Muscle layer of colon (tissue), 2 donors: ENCODE measurements at regions not wholly inside any gene's neighbourhood (a gene's known extent, or its start where the extent isn't known, plus 50 kb on each side); places are given as distances from the start of the nearest gene placed in this dataset.

Experiments
- H3K27ac ChIP-seq: one replicate; pipeline ENCODE4 v1.7.0; 2013; ENCODE audit warnings: low read depth, mild to moderate bottlenecking, low read length, moderate library complexity
- H3K27me3 ChIP-seq, 2 donors: one replicate each; pipeline ENCODE4 v1.7.0; 2013; ENCODE audit warnings: low read length in 2 of 2, mild to moderate bottlenecking in 2 of 2; ENCODE audit not compliant: insufficient read depth in 2 of 2, control insufficient read depth in 1 of 2
- H3K36me3 ChIP-seq: one replicate; pipeline ENCODE4 v1.7.0; 2013; ENCODE audit warnings: mild to moderate bottlenecking, low read length; ENCODE audit not compliant: insufficient read depth
- H3K4me1 ChIP-seq: one replicate; pipeline ENCODE4 v1.7.0; 2013; ENCODE audit warnings: mild to moderate bottlenecking, low read length; ENCODE audit not compliant: insufficient read depth
- H3K4me3 ChIP-seq, 2 donors: one replicate each; pipeline ENCODE4 v1.7.0; 2013; ENCODE audit warnings: low read length in 2 of 2, low read depth in 1 of 2, mild to moderate bottlenecking in 1 of 2, moderate library complexity in 1 of 2
- H3K9ac ChIP-seq: one replicate; pipeline ENCODE4 v1.7.0; 2013; ENCODE audit warnings: low read length
- H3K9me3 ChIP-seq: one replicate; pipeline ENCODE4 v1.7.0; 2013; ENCODE audit warnings: mild to moderate bottlenecking, low read length
- donor health status: abdominal sarcoma.
- donor health status: Adenocarcinoma of cecum.

DNA sequence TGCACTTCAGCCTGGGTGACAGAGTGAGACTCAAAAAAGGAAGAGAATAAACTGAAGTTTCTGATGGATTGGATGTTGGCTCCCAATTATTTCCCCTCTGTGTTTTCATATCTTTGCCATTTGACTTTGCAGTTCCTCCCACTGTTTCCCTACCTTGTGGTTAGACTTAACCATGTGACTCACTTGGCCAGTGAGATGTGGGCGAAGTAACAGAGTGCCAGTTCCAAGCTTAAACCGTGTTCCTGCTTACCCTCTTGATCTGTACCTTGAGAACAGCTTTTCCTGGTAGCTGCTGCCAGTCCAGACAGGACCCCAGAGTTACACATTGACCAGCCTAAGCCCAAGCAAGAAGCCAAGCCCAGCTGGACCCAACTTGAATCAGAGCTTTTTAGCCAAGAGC lies 323.4 kb downstream of the LTN1 start:
- Histone ChIP-seq H3K9ac (no peak overlapping the region), H3K27me3 (no peaks in the 10 kb centered on the region), H3K4me3 (no peak overlapping the region), H3K27ac (no peak overlapping the region), H3K9me3 (no peaks in the 10 kb centered on the region), H3K4me1 (peaks cover 8% of the 10 kb centered on the region), H3K36me3 (no peaks in the 10 kb centered on the region)

DNA sequence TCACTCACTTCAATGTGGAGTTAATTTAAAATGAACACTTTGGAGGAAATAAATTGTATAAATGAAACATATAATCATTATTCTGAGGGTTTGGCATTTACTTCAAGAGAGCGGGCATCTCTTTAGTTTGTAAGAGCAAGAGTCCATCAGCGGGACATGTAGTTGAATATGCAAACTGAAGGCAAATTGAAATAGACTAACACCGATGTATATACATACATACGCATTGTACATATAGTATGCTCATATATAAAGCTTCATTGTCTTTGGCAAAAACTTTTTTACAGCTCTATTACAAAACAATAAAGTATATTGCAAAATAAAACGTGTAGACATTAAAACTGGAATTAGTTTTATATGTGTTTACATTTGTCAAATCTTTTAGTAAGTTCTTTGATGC lies 328.9 kb downstream of the LTN1 start:
- H3K9ac ChIP-seq = no peak overlapping the region
- no peaks in the 10 kb centered on the region for H3K9me3 ChIP-seq
- H3K36me3 ChIP-seq = no peaks in the 10 kb centered on the region
- H3K4me3 ChIP-seq = no peak overlapping the region
- H3K27me3 ChIP-seq = no peaks in the 10 kb centered on the region
- no peaks in the 10 kb centered on the region for H3K4me1 ChIP-seq
- no peak overlapping the region for H3K27ac ChIP-seq

DNA sequence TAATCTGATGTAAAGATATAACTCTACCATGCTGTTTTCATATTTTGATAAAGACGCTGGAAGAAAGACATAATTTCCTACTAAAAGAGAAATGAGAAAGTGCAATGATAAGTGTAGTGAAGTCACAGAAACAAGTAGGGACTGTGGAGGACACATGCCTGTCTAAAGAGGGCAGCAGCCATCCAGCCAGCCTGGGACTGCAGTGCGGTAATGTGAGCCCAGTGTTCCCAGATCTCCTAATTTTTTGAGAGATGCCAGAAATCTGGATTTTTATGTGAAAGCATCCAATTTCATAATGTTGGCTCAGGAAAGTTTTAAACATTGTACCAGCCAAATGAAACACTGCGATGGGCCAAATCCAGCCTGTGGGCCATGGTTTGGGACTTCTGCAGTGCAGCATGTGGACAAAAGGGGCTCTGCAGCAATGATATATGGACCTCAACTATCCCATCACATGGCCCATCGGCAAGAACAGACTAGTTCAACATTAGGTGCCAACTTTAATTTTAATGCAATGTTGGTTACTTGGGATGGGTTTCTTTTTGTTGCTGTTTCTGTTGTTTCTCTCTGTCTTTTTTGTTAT lies 329.5 kb downstream of the LTN1 start:
- Histone ChIP-seq H3K27me3 (no peaks in the 10 kb centered on the region), H3K4me1 (no peaks in the 10 kb centered on the region), H3K4me3 (no peak overlapping the region), H3K27ac (no peak overlapping the region), H3K9me3 (no peaks in the 10 kb centered on the region), H3K9ac (no peak overlapping the region), H3K36me3 (no peaks in the 10 kb centered on the region)

DNA sequence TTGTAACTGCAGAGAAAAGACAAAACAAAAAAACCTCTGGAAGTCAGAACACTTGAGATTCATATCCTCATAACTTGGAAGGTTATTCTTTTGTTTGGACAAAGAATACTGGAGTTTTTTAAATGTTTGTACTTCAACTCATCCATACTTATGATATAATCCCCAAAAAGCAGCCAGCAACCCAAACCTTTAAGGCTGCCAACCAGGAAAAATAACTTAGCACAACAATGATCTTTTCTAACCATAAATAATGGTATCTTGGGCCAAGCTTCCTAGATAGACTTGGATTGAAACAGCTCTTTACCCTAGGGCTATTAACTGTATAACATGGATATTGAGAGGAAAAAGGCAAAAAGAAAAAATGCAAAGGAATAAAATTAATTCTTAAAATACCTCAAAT lies 335.1 kb downstream of the LTN1 start:
- no peaks in the 10 kb centered on the region for H3K27me3 ChIP-seq
- no peak overlapping the region for H3K27ac ChIP-seq
- no peaks in the 10 kb centered on the region for H3K36me3 ChIP-seq
- no peak overlapping the region for H3K4me3 ChIP-seq
- H3K9me3 ChIP-seq = no peaks in the 10 kb centered on the region
- H3K9ac ChIP-seq = no peak overlapping the region
- H3K4me1 ChIP-seq = no peaks in the 10 kb centered on the region

DNA sequence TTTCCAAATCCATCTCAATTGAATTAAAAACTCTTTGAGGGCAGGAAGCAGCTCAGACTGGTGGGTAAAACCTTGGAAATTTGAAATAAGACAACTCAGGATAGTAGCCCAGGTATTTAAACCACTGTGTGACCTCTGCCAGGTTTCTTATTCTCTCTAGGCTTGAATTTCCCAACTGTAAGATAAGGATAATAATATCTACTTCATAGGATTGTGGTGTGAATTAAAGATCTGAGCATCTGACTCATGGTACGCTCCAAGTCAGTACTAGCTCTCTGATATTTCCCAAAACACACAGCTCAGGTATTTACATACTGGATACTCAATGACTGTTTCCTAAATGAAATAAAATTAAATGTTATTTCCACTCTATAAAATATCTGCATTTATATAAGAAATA lies 337.2 kb downstream of the LTN1 start:
- Histone ChIP-seq H3K27ac (no peak overlapping the region), H3K4me1 (no peaks in the 10 kb centered on the region), H3K4me3 (no peak overlapping the region), H3K9ac (no peak overlapping the region), H3K9me3 (no peaks in the 10 kb centered on the region), H3K27me3 (no peaks in the 10 kb centered on the region), H3K36me3 (no peaks in the 10 kb centered on the region)

DNA sequence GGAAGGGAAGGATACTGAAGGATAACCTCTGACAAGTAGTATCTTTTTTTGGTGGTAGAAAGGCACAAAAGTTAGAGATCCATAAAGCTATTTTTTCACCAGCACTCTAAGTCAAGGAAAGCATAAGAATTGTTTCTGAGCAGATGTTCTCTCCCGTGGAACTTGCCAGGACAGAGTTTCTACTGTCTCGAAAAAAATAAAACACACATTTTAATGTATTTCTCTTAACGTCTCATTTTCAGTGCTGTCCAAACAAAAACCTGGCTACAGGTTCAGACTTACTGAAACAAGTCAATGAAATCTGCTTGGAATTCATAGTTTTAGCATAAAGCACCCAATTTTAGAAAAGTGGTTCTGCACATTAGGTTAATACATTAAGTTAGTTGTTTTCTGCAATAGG lies 338.3 kb downstream of the LTN1 start:
- Histone ChIP-seq H3K4me1 (no peaks in the 10 kb centered on the region), H3K9ac (no peak overlapping the region), H3K27ac (no peak overlapping the region), H3K4me3 (no peak overlapping the region), H3K27me3 (no peaks in the 10 kb centered on the region), H3K9me3 (no peaks in the 10 kb centered on the region), H3K36me3 (no peaks in the 10 kb centered on the region)

DNA sequence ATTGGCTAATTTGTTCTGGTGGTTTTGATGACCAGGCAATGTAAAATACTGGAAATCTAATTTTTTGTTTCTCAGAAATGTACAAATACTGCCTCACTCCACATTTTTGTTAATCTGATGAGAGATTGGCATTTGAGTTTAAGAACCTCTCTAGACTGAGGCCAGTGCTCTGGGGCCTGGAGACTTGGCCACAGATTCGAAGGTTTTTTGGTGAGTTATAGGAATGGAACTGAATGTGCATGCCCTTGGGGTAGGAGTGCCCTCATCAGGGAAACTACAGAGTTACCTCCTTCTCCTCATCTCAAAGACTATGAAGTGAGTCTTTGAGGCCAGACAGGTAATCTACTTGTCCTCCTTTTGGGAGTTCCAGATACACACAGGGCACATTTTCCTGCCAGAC lies 347.9 kb downstream of the LTN1 start:
- no peak overlapping the region for H3K27ac ChIP-seq
- H3K4me3 ChIP-seq = no peak overlapping the region
- H3K27me3 ChIP-seq = no peaks in the 10 kb centered on the region
- no peaks in the 10 kb centered on the region for H3K4me1 ChIP-seq
- no peaks in the 10 kb centered on the region for H3K36me3 ChIP-seq
- H3K9ac ChIP-seq = no peak overlapping the region
- no peaks in the 10 kb centered on the region for H3K9me3 ChIP-seq

DNA sequence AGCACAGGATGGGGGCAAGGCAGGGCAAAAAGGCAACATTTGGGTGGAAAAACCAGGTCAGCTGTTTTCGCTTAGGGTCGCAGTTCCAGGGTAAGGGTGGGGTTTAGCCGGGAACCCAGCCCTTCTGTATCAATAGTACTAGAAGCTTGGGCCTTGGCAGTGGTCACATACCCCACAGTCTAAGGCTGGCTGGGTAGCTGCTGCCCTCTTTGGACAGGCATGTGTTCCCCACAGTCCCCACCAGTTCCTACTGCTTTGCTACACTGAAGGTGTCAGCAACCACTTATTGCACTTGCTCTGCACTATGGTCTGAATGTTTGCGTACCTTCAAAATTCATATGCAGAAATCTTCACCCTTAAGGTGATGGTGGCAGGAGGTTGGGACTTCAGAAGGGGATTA lies 349.8 kb downstream of the LTN1 start:
- no peaks in the 10 kb centered on the region for H3K27me3 ChIP-seq
- H3K36me3 ChIP-seq = no peaks in the 10 kb centered on the region
- H3K4me1 ChIP-seq = no peaks in the 10 kb centered on the region

DNA sequence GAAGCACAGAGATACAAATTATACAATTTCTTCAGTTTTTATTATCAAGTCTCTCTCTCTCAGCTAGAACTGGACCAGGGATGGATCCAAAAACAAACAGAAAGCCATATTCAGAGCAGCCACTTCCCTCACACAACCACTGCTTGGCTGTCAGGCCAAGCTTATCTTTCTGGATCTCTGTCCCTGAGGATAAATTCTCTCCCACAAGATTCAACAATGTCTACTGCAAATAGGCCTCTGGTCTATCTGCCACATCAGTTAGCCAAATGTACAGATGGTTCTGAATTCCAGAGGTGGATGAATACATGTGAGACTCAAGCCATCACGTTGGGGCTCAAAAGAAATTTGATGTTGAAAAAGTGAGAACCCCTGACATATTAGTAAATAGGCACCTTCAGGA lies 350.9 kb downstream of the LTN1 start:
- H3K36me3 ChIP-seq = no peaks in the 10 kb centered on the region
- H3K4me1 ChIP-seq = no peaks in the 10 kb centered on the region
- H3K9me3 ChIP-seq = no peaks in the 10 kb centered on the region
- no peak overlapping the region for H3K9ac ChIP-seq
- no peak overlapping the region for H3K27ac ChIP-seq
- H3K4me3 ChIP-seq = no peak overlapping the region
- no peaks in the 10 kb centered on the region for H3K27me3 ChIP-seq

More for the DNA sequence above, 349.8 kb downstream of the LTN1 start:
- Histone ChIP-seq H3K4me3 (no peak overlapping the region), H3K9ac (no peak overlapping the region), H3K27ac (no peak overlapping the region), H3K9me3 (no peaks in the 10 kb centered on the region)

DNA sequence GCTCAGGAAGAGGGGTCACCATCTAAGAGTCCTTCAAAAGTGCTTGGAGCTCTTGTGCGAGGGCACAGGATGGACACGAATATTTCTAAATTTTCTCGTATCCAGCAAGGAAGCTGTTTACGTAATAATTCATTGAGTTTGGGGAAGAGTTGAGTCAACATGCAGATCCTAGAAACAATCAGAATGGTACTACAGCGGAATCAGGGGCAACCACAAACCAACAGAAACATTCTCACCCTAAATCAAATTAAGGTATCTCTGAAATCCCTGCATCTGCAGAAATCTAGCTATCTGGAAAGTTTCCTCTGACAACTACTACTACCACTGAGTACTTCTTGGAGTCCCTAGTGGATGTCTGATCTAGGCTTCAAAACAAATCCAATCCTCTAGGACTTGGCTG lies 352.4 kb downstream of the LTN1 start:
- Histone ChIP-seq H3K27ac (no peak overlapping the region), H3K4me1 (no peaks in the 10 kb centered on the region), H3K9me3 (no peaks in the 10 kb centered on the region), H3K27me3 (no peaks in the 10 kb centered on the region), H3K36me3 (no peaks in the 10 kb centered on the region), H3K9ac (no peak overlapping the region), H3K4me3 (no peak overlapping the region)

DNA sequence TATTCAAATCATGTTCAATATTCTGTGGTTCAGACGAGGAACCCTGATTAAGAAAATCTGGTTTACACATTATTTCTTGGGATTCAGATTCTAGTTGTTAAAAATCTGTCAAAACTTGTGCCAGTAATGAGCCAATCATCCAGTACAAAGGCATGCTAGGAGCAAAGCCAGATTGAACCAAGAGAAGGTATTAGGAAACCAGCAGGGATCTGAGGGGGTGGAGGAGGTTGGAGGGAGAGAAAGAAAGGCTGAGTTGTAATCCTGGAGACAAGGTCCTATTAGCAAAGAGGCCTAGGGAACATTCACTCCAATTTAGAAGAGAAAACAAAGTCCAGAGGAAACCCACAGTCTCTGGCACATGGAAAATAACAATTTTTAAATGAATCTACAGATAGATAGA lies 352.9 kb downstream of the LTN1 start:
- Histone ChIP-seq H3K27ac (no peak overlapping the region), H3K36me3 (no peaks in the 10 kb centered on the region), H3K4me3 (no peak overlapping the region)

DNA sequence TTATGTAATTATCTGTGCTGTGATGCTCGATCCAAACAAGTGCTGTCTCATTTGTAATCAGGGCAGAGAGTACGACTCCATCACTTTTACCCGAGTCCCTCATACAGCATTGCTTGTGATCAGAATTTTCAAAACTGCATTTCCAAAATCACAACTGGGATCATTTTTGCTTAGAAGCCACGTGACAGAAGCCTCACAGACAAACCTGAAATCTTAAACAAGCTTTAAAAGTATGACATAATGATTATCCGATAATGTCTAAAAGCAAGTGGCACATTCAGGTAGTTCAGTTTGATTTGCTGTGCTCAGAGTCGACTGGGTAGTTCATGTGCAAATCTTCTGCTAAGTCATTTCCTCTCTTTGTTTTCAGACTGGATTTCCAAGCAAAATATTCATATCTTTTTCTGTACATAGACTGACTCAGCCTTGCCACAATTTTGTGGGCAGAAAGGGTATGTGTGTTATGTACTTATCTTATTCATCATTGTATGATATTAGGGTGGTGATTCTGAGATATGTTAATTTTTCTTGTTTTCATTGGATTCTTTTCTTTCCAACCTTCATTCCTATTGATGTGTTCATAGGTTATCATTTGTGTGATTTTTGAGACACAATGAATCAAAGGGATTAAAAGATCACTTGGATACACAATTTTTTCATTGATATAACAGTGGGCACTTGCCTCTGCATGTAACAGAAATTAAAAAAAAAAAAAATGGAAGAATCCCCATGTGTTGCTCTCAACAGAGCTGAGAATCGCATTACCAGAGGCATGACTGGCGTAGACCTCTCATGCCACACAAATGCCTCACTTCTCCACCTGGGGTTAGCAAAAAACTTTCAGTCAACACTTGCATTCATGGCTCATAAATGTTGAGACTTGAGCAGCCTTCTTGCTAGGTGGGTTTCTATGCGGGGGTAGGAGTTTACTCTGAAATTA lies 355.7 kb downstream of the LTN1 start:
- Histone ChIP-seq H3K27ac (no peak overlapping the region), H3K9ac (no peak overlapping the region), H3K36me3 (no peaks in the 10 kb centered on the region), H3K4me1 (no peaks in the 10 kb centered on the region), H3K27me3 (no peaks in the 10 kb centered on the region), H3K4me3 (no peak overlapping the region), H3K9me3 (no peaks in the 10 kb centered on the region)

More for the DNA sequence above, 352.9 kb downstream of the LTN1 start:
- Histone ChIP-seq H3K27me3 (no peaks in the 10 kb centered on the region), H3K9ac (no peak overlapping the region), H3K9me3 (no peaks in the 10 kb centered on the region), H3K4me1 (no peaks in the 10 kb centered on the region)
